ENCODE measurements at regions not wholly inside any gene's neighbourhood (a gene's known extent, or its start where the extent isn't known, plus 50 kb on each side); places are given as distances from the start of the nearest gene placed in this dataset.
"Not testable (repeated sequence)": the region's sequence is repeated elsewhere in the genome, so short reads cannot be mapped to it uniquely, and the experiment has no call there.

GRCh38 chrX:53883196-53883595, 161.1 kb downstream of the PHF8 start:
- DNase-seq (ENCODE audit: low read depth in 2 of 2): no peak

- DNase-seq (ENCODE audit: low read depth in 2 of 2): no peak
These were observed 161.9 kb downstream of the PHF8 start for GRCh38 chrX:53882331-53882730.

DNA sequence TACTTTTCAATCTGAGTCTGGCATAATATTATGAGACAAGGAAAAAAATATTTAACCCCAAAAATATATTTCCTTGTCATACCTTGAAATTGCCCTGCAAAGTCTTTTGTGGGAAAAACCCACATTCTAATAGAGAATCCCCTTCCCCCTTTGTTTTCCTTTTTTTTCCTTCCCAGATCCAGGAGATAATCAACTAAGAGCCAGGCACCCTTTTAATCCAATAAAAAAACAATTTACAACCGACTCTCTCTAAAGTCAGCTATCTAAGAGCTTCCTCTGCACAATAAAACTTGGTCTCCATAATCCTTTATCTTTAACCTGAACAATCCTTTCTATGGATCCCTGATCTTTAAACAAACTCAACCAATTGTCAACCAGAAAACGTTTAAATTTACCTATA, 163.5 kb downstream of the PHF8 start:
- not testable (repeated sequence) for DNase-seq (ENCODE audit: low read depth in 2 of 2)

DNA sequence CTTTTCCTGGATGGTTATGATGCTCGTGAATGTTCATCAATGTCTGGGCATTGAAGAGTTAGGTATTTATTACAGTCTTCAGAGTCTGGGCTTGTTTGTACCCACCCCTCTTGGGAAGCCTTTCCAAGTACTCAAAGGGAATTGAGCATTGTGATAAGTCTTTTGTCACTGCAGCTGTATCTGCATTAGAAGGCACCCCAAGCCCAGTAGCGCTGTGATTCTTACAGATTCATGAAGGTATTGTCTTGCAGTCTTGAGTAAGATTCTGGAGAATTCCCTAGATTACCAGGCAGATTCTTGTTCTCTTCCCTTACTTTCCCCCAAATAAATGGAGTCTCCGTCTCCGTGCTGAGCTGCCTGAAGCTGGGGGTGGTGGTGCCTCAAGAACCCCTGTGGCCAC, 173.4 kb upstream of the HUWE1 start:
- DNase-seq (ENCODE audit: low read depth in 2 of 2): no peak

DNA sequence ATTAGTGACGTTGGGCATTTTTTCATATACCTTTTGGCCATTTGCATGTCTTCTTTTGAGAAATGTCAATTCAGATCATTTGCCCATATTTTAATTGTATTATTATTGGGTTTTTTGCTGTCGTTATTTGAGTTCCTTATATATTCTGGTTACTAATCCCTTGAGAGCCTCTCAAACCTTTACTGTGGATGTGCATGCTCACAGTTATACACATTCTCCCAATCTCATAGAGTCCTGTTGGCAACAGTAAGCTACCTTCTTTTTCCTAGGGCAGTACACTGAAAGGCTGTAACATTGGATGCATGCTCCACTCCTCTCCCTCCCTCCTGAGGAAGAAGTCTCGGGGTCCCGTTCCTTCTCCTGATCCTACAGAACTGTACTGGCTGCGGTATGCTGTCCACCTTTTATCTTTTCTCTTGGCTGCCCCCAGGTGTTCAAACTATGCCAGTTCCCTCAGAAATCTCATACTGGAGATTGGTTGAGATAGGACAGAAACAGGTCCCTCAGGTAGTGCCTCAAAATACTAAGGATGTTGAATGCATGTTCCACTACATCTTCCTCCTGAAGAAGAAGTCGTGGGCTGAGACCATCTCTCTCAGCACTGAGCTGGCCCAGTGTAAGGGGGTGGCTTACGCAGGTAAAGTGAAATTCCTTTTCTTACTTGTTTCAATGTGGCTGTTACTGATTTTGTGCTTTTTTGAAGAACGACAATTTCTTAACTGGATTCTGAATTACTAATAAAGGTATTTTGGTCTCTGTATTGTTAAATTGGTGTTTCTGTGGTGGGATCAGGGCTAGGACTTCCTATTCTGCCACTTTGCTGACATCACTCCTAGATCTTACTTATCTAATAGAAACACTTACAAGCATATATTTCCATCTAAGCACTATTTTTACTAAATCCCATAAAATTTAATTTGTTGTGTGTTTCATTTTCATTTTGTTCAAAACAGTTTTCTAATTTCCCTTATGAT, 145.4 kb upstream of the HUWE1 start:
- peak in 1 of 2 donors; percentile 1 for DNase-seq (ENCODE audit: low read depth in 2 of 2)

DNA sequence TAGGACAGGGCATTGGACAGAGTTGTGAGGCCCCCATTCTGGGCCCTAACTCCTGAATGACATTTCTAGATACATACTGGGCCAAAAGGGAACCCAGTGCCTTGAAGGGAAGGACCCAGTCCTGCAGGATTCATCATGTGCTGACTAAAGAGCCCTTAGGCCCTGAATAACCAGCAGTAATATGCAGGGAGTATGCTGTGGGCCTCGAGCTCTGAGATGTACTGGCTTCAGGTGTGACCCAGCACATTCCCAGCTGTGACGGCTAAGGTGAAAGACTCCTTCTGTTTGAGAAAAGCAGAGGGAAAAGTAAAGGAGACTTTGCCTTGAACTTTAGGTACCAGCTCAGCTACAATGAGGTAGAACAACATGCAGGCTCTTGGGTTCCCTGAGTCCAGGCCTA, 138.2 kb upstream of the HUWE1 start:
- no peak for DNase-seq (ENCODE audit: low read depth in 2 of 2)

DNA sequence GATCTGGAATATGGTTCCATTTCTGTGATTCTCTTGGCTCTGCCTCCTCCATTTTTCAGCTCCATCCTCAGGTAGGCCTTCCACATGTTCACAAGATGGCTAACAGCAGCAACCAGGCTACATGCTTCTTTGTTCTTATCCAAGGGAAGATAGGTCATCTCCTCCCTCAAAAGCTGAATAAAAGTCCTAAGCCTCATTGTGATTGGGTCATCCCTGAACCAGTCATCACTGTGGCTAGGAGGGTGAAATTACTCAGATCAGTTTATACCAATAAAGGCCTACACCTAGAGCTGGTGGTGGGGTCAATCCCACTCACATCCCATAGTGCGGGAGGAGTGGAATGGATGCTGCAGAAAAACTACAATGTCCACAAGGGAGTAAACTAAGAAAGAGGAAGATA, 131.6 kb upstream of the HUWE1 start:
- not testable (repeated sequence) for DNase-seq (ENCODE audit: low read depth in 2 of 2)

DNA sequence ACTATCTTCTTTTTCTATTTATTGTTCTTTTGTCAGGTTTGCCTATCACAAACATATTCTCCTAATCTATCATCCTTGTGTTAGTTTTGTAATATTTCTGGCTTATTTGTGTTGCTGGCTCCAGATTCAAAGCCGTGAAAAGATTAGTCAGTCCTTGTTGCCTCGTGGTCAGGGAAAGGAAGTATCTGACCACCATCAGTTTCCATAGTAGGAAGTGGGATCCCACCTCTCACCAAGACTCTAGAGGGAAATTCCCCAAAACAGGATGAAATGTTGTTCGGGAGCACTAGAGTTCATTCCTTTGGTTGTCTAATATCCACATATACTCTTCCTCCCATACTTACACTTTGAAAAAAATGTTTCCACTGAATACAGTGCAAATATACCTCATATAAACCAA, 131.0 kb upstream of the HUWE1 start:
- DNase-seq (ENCODE audit: low read depth in 2 of 2): no peak

- DNase-seq (ENCODE audit: low read depth in 2 of 2): no peak
These were observed 127.3 kb upstream of the HUWE1 start for GRCh38 chrX:53813670-53814440.

- DNase-seq (ENCODE audit: low read depth in 2 of 2): no peak
These were observed 111.8 kb upstream of the HUWE1 start for GRCh38 chrX:53798281-53798680.

- DNase-seq (ENCODE audit: low read depth in 2 of 2): no peak
These were observed 109.1 kb upstream of the HUWE1 start for GRCh38 chrX:53795576-53795975.

DNA sequence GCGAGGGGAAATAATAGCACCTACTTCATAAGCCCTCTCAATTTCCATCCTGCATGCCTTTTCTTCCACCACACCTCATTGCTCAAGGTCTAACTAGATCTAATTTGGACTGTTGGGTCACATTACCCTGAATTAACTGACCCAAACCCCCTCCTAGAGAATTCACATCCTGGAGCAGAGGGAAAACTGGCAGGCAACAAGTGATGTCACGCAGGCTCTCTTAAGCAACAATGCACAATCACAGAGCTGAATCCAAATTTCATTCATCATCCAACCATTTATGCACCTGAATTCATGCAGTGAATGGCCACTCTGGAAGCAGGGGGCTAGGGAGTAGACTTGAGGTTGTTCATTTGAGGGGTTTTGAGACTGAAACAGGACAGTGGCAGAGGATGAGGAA, 107.7 kb upstream of the HUWE1 start:
- no peak for DNase-seq (ENCODE audit: low read depth in 2 of 2)

DNA sequence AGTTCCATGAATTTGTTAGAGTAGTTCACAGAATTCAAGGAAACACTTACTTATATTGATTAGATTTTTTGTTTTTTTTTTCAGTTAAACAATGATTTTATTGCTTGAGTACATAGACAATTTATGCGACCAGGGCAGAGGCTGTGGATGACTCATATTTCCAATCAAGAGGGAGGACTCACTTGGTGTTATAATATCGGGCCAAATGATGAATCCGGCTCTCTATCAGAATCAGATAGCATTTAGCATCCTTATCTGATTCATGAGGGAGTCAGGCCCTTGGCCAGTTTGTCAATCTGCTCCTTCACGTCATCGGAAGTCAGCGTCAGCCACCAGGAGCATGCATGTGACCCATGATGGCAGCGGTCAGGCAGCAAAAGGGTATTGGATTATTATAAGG, 82.3 kb upstream of the HUWE1 start:
- DNase-seq (ENCODE audit: low read depth in 2 of 2): no peak

- DNase-seq (ENCODE audit: low read depth in 2 of 2): no peak
These were observed 81.9 kb upstream of the HUWE1 start for GRCh38 chrX:53768451-53768850.

GRCh38 chrX:53767544-53767943, 81.0 kb upstream of the HUWE1 start:
- DNase-seq (ENCODE audit: low read depth in 2 of 2): no peak

GRCh38 chrX:53757181-53757580, 70.7 kb upstream of the HUWE1 start:
- DNase-seq (ENCODE audit: low read depth in 2 of 2): not testable (repeated sequence)

DNA sequence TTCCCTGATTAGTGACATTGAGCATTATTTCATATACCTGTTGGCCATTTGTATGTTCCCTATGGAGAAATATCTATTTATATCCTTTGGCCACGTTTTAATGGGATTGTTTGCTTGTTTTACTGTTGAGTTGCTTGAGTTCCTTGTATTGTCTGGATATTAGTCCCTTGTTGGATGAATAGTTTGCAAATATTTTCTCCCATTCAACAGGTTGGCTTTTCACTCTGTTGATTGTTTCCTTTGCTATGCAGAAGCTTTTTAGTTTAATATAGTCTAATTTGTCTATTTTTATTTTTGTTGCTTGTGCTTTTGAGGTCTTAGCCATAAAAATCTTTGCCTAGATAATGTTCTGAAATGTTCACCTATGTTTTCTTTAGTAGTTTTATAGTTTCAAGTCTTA, 60.2 kb upstream of the HUWE1 start:
- DNase-seq (ENCODE audit: low read depth in 2 of 2): no peak

DNA sequence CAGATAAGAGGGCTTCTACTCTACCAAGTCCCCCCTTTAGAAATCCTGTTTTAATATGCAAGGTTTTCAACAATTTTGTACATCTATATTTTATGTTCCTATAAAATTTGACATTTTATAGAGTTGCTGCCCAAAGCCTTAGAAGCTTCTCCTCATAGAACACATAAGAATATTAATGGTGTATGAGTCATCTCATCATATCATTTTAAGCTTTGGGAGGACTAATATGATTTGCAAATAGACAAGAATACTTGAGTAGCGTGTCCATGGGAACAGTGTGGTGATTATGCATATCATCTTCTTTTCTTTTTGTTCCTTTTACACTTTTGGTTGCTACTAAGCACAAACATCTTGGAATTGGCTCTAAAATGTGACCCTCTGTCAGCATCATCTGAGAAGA, 56.7 kb upstream of the HUWE1 start:
- DNase-seq (ENCODE audit: low read depth in 2 of 2): no peak

GRCh38 chrX:53738370-53738906, 51.9 kb upstream of the HUWE1 start:
- DNase-seq (ENCODE audit: low read depth in 2 of 2): no peak
